CD4-positive, alpha-beta T cell treated with Interferon gamma for 1 hour (primary cell): ENCODE measurements at regions not wholly inside any gene's neighbourhood (a gene's known extent, or its start where the extent isn't known, plus 50 kb on each side); places are given as distances from the start of the nearest gene placed in this dataset.
"Not testable (repeated sequence)": the region's sequence is repeated elsewhere in the genome, so short reads cannot be mapped to it uniquely, and the experiment has no call there.

Experiments
- DNase-seq: peaks from one replicate; pipeline ENCODE4 v3.0.0-alpha.2; 2020

DNA sequence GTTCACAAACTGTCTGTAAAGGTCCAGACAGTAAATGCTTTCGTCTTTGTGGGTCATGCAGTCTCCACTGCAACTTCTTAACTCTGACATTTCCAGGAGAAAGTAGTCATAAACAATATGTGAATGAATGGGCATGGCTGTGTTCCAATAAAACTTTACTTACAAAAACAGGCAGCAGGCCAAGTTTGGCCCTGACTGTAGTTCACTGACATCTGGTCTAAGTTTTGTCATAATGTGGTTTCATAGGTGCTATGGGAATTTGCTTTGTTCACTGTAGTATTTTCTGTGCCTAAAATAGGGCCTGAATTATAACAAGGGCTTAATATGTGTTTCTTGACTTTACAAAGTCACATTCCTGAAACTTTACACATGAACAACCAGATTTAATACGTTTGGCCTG, 186.0 kb upstream of the KBTBD8 start:
- no peak for DNase-seq

GRCh38 chr3:66812741-66813140, 185.4 kb upstream of the KBTBD8 start:
- no peak for DNase-seq

- no peak for DNase-seq
These were observed 181.9 kb upstream of the KBTBD8 start for GRCh38 chr3:66816090-66816761.

GRCh38 chr3:66817951-66818557, 180.1 kb upstream of the KBTBD8 start:
- no peak for DNase-seq

DNA sequence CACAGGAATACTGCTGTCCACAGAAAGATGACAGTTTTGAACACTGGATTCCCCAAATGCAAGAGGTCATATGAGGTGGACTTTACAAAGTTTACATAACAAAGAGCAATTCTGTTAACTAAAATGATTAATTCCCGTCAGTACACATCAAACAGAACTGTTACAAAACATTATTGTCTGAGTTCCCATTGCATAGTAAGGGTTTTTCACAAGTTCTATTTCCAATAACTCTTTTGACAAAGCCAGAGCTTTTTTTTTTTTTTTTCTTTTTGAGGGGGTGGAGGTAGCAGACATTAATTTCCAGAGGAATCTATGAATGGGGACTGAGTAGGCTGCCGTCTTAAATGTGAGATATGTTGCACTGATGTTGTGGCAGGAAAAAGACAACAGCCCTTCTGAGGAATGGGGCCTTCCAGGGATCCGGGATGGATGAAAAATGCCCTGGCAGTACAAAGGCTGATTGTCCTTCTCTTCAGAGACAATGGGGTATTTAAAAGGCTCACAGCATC, 178.1 kb upstream of the KBTBD8 start:
- no peak for DNase-seq

GRCh38 chr3:66822186-66823008, 175.7 kb upstream of the KBTBD8 start:
- DNase-seq: peak; percentile 38

- DNase-seq: no peak
These were observed 175.1 kb upstream of the KBTBD8 start for GRCh38 chr3:66823009-66823397.

GRCh38 chr3:66823532-66823931, 174.6 kb upstream of the KBTBD8 start:
- no peak for DNase-seq

- DNase-seq: no peak
These were observed 172.7 kb upstream of the KBTBD8 start for GRCh38 chr3:66825375-66825774.

DNA sequence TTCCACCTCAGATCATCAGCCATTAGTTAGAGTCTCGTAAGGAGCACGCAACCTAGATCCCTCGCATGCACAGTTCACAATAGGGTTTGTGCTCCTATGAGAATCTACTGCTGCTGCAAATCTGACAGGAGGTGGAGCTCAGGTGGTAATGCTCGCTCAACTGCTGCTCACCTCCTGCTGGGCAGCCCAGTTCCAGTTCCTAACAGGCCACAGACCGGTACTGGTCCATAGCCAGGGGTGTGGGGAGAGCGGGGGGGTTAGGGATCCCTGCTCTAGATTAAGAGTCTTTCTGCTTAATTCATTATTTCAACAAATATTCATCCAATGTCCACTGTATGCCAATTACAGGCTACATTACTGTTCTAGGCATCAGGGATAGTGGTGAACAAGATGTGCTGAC, 170.4 kb upstream of the KBTBD8 start:
- no peak for DNase-seq

DNA sequence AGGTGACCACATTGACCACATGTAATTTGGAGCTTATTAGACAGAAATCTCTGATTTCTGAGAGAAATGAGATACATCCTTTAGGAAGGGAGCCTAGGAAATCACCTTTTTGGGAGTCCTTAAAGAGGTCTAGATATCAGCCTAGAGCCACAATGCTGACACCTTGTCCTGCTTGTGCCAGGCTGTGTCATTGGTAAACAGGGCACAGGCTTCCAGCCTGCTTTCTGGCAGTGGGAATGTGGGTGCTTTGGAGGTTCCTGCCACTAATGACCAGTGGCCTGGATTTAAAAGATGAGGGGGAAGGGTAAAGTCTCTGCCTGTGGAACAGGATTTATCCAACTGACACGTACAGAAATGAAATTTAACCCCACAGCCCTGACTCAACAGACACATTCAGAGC, 169.8 kb upstream of the KBTBD8 start:
- no peak for DNase-seq

- DNase-seq: no peak
These were observed 167.8 kb upstream of the KBTBD8 start for GRCh38 chr3:66830301-66830700.

GRCh38 chr3:66831931-66832330, 166.2 kb upstream of the KBTBD8 start:
- DNase-seq: no peak

- no peak for DNase-seq
These were observed 161.5 kb upstream of the KBTBD8 start for GRCh38 chr3:66836363-66837152.

- DNase-seq: no peak
These were observed 159.4 kb upstream of the KBTBD8 start for GRCh38 chr3:66838704-66839103.

- DNase-seq: no peak
These were observed 158.6 kb upstream of the KBTBD8 start for GRCh38 chr3:66839508-66839907.

DNA sequence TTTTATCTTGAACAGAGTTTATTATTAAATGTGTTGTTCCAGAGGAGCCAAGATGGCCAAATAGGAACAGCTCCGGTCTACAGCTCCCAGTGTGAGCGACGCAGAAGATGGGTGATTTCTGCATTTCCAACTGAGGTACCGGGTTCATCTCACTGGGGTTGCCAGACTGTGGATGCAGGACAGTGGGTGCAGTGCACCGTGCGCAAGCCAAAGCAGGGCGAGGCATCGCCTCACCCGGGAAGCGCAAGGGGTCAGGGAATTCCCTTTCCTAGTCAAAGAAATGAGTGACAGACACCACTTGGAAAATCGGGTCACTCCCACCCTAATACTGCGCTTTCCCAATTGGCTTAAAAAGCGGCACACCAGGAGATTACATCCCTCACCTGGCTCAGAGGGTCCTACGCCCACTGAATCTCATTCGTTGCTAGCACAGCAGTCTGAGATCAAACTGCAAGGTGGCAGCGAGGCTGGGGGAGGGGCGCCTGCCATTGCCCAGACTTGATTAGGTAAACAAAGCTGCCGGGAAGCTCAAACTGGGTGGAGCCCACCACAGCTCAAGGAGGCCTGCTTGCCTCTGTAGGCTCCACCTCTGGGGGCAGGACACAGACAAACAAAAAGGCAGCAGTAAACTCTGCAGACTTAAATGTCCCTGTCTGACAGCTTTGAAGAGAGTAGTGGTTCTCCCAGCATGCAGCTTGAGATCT, 155.2 kb upstream of the KBTBD8 start:
- not testable (repeated sequence) for DNase-seq

DNA sequence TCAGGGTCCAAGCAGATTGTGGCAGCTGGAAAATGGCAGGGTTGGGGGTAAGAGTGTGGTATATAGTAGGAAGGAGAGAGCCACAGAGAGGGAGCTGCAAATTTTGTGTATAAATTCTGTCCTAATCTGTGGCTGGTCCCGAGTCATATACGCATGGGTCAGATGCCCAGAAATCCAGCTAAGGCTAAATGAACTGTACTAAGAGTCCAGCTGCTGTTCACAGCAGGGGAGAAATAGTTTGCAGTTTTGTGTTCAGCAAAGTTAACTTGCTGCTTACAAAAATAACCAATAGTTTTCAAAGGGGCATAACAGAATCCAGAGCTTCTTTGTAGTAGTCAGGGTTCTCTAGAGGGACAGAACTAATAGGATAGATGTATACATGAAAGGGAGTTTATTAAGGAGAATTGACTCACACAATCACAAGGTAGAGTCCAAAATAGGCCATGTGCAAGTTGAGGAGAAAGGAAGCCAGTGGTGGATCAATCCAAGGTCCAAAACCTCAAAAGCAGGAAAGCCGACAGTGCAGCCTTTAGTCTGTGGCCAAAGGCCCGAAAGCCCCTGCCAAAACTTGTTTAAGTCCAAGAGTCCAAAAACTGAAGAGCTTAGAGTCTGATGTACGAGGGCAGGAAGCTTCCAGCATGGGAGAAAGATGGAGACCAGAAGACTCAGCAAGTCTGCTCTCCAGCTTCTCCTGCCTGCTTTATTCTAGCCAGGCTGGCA, 146.1 kb upstream of the KBTBD8 start:
- DNase-seq: no peak

DNA sequence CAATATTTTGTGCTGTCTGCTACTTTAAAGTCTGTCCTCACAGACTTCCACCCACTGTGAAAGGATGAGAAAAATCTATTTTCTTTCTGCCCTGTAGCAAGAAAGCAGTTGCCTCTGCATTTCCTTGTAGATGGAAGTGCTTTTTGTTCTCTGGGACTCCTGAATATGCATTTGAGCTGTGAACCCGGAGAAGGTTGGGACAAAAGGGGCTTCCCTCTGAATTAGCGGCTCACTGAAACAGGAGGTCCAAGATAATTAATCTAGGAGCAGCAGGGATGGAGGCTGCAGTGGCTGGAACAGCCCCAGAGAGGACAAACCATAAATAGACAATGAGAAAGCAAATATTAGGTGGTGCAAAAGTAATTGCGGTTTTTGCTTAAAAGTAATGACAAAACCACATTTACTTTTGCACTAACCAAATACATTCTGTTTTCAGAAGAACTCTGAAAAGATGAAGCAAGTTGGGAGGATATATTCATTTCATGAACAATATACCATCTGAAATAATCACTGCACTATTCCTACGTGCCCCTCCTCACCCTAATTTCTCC, 143.4 kb upstream of the KBTBD8 start:
- no peak for DNase-seq

- DNase-seq: no peak
These were observed 141.6 kb upstream of the KBTBD8 start for GRCh38 chr3:66856533-66856932.

- DNase-seq: no peak
These were observed 139.3 kb upstream of the KBTBD8 start for GRCh38 chr3:66858656-66859381.
